HAP-1 (cell line): ENCODE measurements at regions not wholly inside any gene's neighbourhood (a gene's known extent, or its start where the extent isn't known, plus 50 kb on each side); places are given as distances from the start of the nearest gene placed in this dataset.
A peak's percentile ranks its signal among the peaks of the same experiment; 100 is the strongest.

Experiments
- DNase-seq, 2 experiments: peaks; one replicate each; pipeline ENCODE4 v3.0.0-alpha.2; 2016 to 2020; ENCODE audit warnings: low spot score in 2 of 2
- H3K27me3 ChIP-seq: fragments of 250-450 bp; sonication (Bioruptor Pico); 2 replicates; pipeline ENCODE4 v1.5.1; 2020; ENCODE audit warnings: low read depth, mild to moderate bottlenecking, moderate library complexity
- H3K36me3 ChIP-seq: fragments of 250-450 bp; sonication (Bioruptor Pico); replicated peaks from 2 replicates; pipeline ENCODE4 v1.5.1; 2020; ENCODE audit warnings: mild to moderate bottlenecking
- H3K4me1 ChIP-seq: fragments of 250-450 bp; sonication (Bioruptor Pico); 2 replicates; pipeline ENCODE4 v1.5.1; 2020; ENCODE audit warnings: mild to moderate bottlenecking
- H3K4me3 ChIP-seq: fragments of 250-450 bp; sonication (Bioruptor Pico); 2 replicates; pipeline ENCODE4 v1.5.1; 2020; ENCODE audit warnings: mild to moderate bottlenecking, moderate library complexity
- H3K9me3 ChIP-seq: fragments of 250-450 bp; sonication (Bioruptor Pico); 2 replicates; pipeline ENCODE4 v1.5.1; 2020; ENCODE audit warnings: mild to moderate bottlenecking, moderate library complexity
- in situ Hi-C: fragments of 300-500 bp; cut with MboI; formaldehyde crosslinking; loops from 3 replicates; pipeline ENCODE4 v1.14.3; 2020; ENCODE audit warnings: low sequenced_read_pairs, inconsistent platforms, mixed read lengths

GRCh38 chr14:94690896-94691659 lies 78.8 kb downstream of the GSC start:
- Histone ChIP-seq H3K4me1 (no peaks in the 10 kb centered on the region), H3K9me3 (no peaks in the 10 kb centered on the region), H3K27me3 (no peaks in the 10 kb centered on the region), H3K4me3 (no peak overlapping the region), H3K36me3 (no peaks in the 10 kb centered on the region)
- in situ Hi-C loops: loop anchor here (25.0 kb wide), 2 partner anchors 554 to 746 kb away; partner anchors contain the start of gene IFI27L2
- no peak for DNase-seq

- in situ Hi-C loops: loop anchor here (25.0 kb wide), 2 partner anchors 553 to 747 kb away; partner anchors contain the start of gene IFI27L2
- no peaks in the 10 kb centered on the region for H3K4me1 ChIP-seq
- no peaks in the 10 kb centered on the region for H3K36me3 ChIP-seq
- H3K27me3 ChIP-seq: no peaks in the 10 kb centered on the region
- DNase-seq: no peak
- H3K9me3 ChIP-seq: no peaks in the 10 kb centered on the region
- H3K4me3 ChIP-seq: no peak overlapping the region
These were observed 78.3 kb downstream of the SERPINA3 start for GRCh38 chr14:94690486-94690885.

GRCh38 chr14:94689985-94690400 lies 77.8 kb downstream of the SERPINA3 start:
- in situ Hi-C loops: loop anchor here (5.0 to 25.0 kb wide), 3 partner anchors 407 to 747 kb away; partner anchors contain the start of gene IFI27L2
- Histone ChIP-seq H3K27me3 (no peaks in the 10 kb centered on the region), H3K9me3 (no peaks in the 10 kb centered on the region), H3K4me1 (no peaks in the 10 kb centered on the region), H3K4me3 (no peak overlapping the region), H3K36me3 (no peaks in the 10 kb centered on the region)
- no peak for DNase-seq

- no peaks in the 10 kb centered on the region for H3K9me3 ChIP-seq
- in situ Hi-C loops: loop anchor here (5.0 to 25.0 kb wide), 3 partner anchors 408 to 748 kb away; partner anchors contain the start of gene IFI27L2
- H3K4me3 ChIP-seq: peak overlapping the region; percentile 5; the same call in 1 of the 2 replicates
- H3K27me3 ChIP-seq: no peaks in the 10 kb centered on the region
- no peaks in the 10 kb centered on the region for H3K36me3 ChIP-seq
- no peaks in the 10 kb centered on the region for H3K4me1 ChIP-seq
- DNase-seq: peak; percentile 49 to 87
These were observed 77.2 kb downstream of the SERPINA3 start for GRCh38 chr14:94689218-94689984.

DNA sequence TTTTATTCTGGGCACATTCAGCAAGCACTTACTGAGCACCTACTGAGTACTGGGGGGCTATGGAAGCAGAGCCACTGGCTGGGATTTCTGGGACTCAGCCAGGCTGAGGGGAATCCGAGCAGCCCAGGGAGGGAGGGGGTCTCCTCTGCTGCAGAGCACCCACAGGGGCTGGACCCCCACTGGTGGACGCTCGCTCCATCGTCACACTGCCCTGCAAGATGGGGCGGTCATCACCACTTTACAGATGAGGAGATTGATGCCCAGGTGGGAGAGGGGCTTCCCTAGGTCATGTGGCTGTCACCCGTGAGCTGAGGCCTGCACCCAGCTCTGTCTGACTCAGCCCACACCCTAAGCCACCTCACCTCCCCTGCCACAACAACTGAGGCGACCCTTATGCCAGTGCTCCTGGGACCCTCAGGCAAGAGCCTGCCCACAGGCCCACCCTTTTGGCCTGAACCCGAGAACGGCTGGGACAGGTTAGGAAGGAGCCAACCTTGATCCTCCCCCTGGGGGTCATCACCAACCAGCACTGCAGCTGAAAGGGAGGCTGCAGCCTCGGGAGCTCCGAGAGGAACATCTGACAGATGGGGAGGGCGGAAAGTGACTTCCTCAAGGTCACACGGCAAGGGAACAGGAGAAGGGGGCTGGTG lies 74.4 kb downstream of the SERPINA3 start:
- DNase-seq: no peak
- no peaks in the 10 kb centered on the region for H3K36me3 ChIP-seq
- H3K4me3 ChIP-seq: no peak overlapping the region
- no peaks in the 10 kb centered on the region for H3K9me3 ChIP-seq
- H3K27me3 ChIP-seq: no peaks in the 10 kb centered on the region
- no peaks in the 10 kb centered on the region for H3K4me1 ChIP-seq
- in situ Hi-C loops: loop anchor here (5.0 to 25.0 kb wide), 3 partner anchors 411 to 751 kb away; partner anchors contain the start of gene IFI27L2

DNA sequence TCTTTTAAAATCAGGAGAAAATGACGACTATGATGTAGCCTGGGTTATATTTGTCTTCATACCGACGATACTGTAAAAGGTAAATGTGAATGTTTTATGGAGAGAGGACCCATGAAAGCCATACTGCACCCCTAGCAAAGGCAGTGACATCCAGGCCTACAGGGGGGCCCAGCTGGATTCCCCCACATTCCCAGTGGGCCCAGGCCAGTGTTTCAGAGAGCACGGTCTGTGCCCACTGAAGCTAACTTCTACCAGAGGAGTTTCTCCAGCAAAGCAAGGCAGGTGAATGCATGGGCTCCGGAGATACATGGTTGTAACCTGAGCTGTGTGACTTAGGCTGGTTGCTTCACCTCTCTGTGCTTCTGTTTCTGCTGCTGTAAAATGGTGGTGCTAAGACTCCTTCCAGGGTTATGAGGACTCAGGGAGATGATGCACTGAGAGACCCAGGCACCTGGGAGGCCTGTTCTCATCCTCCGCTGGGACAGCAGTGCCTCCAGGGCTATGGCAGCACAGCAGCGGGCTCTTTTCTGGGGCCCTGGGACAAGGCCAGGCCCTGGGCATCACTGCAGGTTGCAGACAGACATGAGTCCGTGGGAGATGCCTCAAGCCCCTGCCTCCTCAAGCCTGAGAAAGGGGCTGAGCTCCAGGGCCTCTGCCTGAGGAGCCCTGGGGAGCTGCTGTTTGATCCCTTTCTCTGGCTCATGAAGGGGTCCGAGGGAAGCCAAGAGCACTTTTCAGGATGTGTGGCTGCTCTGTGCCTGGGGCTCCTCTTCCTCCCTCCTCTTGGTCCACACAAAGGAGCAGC lies 73.7 kb downstream of the SERPINA3 start:
- no peaks in the 10 kb centered on the region for H3K27me3 ChIP-seq
- H3K36me3 ChIP-seq: no peaks in the 10 kb centered on the region
- no peak overlapping the region for H3K4me3 ChIP-seq
- no peaks in the 10 kb centered on the region for H3K4me1 ChIP-seq
- in situ Hi-C loops: loop anchor here (5.0 to 25.0 kb wide), 3 partner anchors 411 to 751 kb away; partner anchors contain the start of gene IFI27L2
- no peak for DNase-seq
- no peaks in the 10 kb centered on the region for H3K9me3 ChIP-seq

- no peaks in the 10 kb centered on the region for H3K36me3 ChIP-seq
- in situ Hi-C loops: loop anchor here (5.0 to 25.0 kb wide), 3 partner anchors 412 to 752 kb away; partner anchors contain the start of gene IFI27L2
- DNase-seq: no peak
- no peaks in the 10 kb centered on the region for H3K27me3 ChIP-seq
- no peaks in the 10 kb centered on the region for H3K4me1 ChIP-seq
- no peaks in the 10 kb centered on the region for H3K9me3 ChIP-seq
- no peak overlapping the region for H3K4me3 ChIP-seq
These were observed 73.0 kb downstream of the SERPINA3 start for GRCh38 chr14:94685166-94685581.

DNA sequence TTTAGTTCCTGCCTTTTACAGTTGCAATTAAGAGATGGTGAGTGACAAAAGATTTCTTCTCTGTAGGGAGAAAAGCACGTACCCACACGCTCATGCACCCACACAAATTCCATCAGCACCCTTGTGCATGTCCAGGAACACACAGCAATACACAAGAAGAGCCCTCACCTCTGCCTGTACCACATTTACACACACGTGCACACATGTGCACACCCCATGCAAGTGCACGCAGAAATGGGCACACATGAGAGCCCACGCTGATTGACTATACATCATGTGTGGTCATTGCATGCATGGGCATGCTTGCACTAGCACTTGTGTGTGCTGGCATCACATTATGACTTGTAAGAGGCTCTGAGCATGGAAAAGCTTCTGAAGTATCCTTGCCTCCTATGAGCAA lies 70.5 kb downstream of the SERPINA3 start:
- Histone ChIP-seq H3K4me3 (no peak overlapping the region), H3K4me1 (no peaks in the 10 kb centered on the region; the same call in 1 of the 2 replicates), H3K36me3 (no peaks in the 10 kb centered on the region), H3K9me3 (no peaks in the 10 kb centered on the region), H3K27me3 (no peaks in the 10 kb centered on the region)
- in situ Hi-C loops: loop anchor here (25.0 kb wide), 2 partner anchors 545 to 755 kb away; partner anchors contain the start of gene IFI27L2
- DNase-seq: no peak

- Histone ChIP-seq H3K4me1 (no peaks in the 10 kb centered on the region; the same call in 1 of the 2 replicates), H3K27me3 (no peaks in the 10 kb centered on the region), H3K9me3 (no peaks in the 10 kb centered on the region), H3K4me3 (no peak overlapping the region), H3K36me3 (no peaks in the 10 kb centered on the region)
- no peak for DNase-seq
- in situ Hi-C loops: loop anchor here (25.0 kb wide), 2 partner anchors 545 to 755 kb away; partner anchors contain the start of gene IFI27L2
These were observed 69.9 kb downstream of the SERPINA3 start for GRCh38 chr14:94682061-94682516.

- Histone ChIP-seq H3K4me1 (no peaks in the 10 kb centered on the region; the same call in 1 of the 2 replicates), H3K36me3 (no peaks in the 10 kb centered on the region), H3K27me3 (no peaks in the 10 kb centered on the region), H3K9me3 (no peaks in the 10 kb centered on the region), H3K4me3 (no peak overlapping the region)
- peak; percentile 53 to 59 for DNase-seq
- in situ Hi-C loops: loop anchor here (25.0 kb wide), 2 partner anchors 544 to 756 kb away; partner anchors contain the start of gene IFI27L2
These were observed 69.3 kb downstream of the SERPINA3 start for GRCh38 chr14:94681300-94682060.

DNA sequence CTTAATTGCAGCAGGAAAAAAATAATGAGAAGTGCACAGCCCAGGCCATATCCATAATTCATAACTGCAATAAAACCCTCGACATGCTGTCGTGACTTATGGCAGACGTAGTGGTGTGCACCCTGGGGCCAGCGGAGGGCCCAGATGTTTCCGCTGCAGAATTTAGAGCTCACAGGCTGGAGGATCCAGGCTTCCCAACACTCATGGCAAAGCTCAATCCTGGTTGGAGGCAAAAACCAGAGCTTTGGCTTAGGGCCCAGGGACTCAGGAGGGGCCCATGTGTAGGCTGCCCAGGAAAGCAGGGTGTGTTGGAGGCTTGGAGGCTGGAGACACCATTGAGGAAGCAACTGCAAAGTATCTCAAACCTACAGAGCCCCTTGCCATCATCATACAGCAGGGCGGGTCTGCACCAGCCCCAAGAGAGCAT lies 68.7 kb downstream of the SERPINA3 start:
- H3K27me3 ChIP-seq: no peaks in the 10 kb centered on the region
- DNase-seq: no peak
- in situ Hi-C loops: loop anchor here (25.0 kb wide), 2 partner anchors 544 to 756 kb away; partner anchors contain the start of gene IFI27L2
- no peaks in the 10 kb centered on the region for H3K9me3 ChIP-seq
- no peaks in the 10 kb centered on the region; the same call in 1 of the 2 replicates for H3K4me1 ChIP-seq
- no peak overlapping the region for H3K4me3 ChIP-seq
- no peaks in the 10 kb centered on the region for H3K36me3 ChIP-seq
